NCI-H2196 (cell line): ENCODE measurements at regions not wholly inside any gene's neighbourhood (a gene's known extent, or its start where the extent isn't known, plus 50 kb on each side); places are given as distances from the start of the nearest gene placed in this dataset.

Source experiments
- DNase-seq: peaks from one replicate; lab custom pipeline; 2025; ENCODE audit not compliant: unreplicated experiment; lab: John Stamatoyannopoulos, UW

- no peak for DNase-seq
Observed at GRCh38 chr2:168375195-168375798, 80.8 kb upstream of the CERS6 start.

GRCh38 chr2:168378960-168379669 lies 77.0 kb upstream of the CERS6 start:
- no peak for DNase-seq

- no peak for DNase-seq
Observed at GRCh38 chr2:168380500-168380899, 75.6 kb upstream of the CERS6 start.

- no peak for DNase-seq
Observed at GRCh38 chr2:168392024-168392423, 64.0 kb upstream of the CERS6 start.

GRCh38 chr2:168392797-168393196 lies 63.3 kb upstream of the CERS6 start:
- DNase-seq, result no peak

- DNase-seq, result no peak
Observed at GRCh38 chr2:168394262-168394661, 61.8 kb upstream of the CERS6 start.

GRCh38 chr2:168396131-168396530 lies 59.9 kb upstream of the CERS6 start:
- no peak for DNase-seq

GRCh38 chr2:168397629-168398028 lies 58.4 kb upstream of the CERS6 start:
- DNase-seq, result no peak

GRCh38 chr2:168401048-168401556 lies 55.0 kb upstream of the CERS6 start:
- DNase-seq, result no peak

- DNase-seq, result no peak
Observed at GRCh38 chr2:168401771-168402170, 54.3 kb upstream of the CERS6 start.

- DNase-seq, result no peak
Observed at GRCh38 chr2:168402531-168402930, 53.5 kb upstream of the CERS6 start.

GRCh38 chr2:168403736-168404135 lies 52.3 kb upstream of the CERS6 start:
- no peak for DNase-seq

GRCh38 chr2:168404764-168405163 lies 51.3 kb upstream of the CERS6 start:
- no peak for DNase-seq
